Breast epithelium (tissue), 3 donors: ENCODE measurements at regions not wholly inside any gene's neighbourhood (a gene's known extent, or its start where the extent isn't known, plus 50 kb on each side); places are given as distances from the start of the nearest gene placed in this dataset.

Experiments used
- POLR2AphosphoS5 ChIP-seq, 3 donors: sonication (generic); formaldehyde crosslinking; IDR thresholded peaks; one replicate each; pipeline ENCODE4 v1.6.1; 2017; ENCODE audit warnings: antibody characterized with exemption in 3 of 3
- TF ChIP-seq, protein P1 (sequence below), 3 donors: fragments of 450-650 bp; IDR thresholded peaks; one replicate each; pipeline ENCODE4 v1.5.1; 2016 to 2017; ENCODE audit warnings: antibody characterized with exemption in 3 of 3, mild to moderate bottlenecking in 3 of 3, moderate library complexity in 3 of 3

DNA sequence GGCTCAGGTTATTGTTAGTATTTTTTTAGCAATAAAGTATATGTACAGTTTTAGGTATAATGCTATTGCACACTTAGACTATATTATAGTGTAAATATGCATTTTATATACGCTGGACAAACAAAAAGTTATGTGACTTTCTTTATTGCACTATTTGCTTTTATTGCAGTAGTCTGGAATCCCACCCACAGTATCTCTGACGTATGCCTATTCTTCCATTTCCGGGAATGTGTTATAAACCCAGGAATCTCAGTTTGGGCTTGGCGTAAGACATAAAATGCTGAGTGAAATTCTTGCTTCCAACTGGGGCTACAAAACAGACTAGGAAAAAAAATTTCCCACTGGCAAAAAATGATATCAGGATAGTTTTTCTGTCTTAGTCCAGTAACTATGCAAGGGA lies 119.1 kb downstream of the HTR1A start:
- TF ChIP-seq, protein P1, sequence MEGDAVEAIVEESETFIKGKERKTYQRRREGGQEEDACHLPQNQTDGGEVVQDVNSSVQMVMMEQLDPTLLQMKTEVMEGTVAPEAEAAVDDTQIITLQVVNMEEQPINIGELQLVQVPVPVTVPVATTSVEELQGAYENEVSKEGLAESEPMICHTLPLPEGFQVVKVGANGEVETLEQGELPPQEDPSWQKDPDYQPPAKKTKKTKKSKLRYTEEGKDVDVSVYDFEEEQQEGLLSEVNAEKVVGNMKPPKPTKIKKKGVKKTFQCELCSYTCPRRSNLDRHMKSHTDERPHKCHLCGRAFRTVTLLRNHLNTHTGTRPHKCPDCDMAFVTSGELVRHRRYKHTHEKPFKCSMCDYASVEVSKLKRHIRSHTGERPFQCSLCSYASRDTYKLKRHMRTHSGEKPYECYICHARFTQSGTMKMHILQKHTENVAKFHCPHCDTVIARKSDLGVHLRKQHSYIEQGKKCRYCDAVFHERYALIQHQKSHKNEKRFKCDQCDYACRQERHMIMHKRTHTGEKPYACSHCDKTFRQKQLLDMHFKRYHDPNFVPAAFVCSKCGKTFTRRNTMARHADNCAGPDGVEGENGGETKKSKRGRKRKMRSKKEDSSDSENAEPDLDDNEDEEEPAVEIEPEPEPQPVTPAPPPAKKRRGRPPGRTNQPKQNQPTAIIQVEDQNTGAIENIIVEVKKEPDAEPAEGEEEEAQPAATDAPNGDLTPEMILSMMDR (IDR thresholded peaks at IDR 0.05), result no peak
- no peak for TF ChIP-seq POLR2AphosphoS5 (IDR thresholded peaks at IDR 0.05)
